Parathyroid adenoma (tissue), 2 donors: ENCODE measurements at regions not wholly inside any gene's neighbourhood (a gene's known extent, or its start where the extent isn't known, plus 50 kb on each side); places are given as distances from the start of the nearest gene placed in this dataset.
"Not testable (repeated sequence)": the region's sequence is repeated elsewhere in the genome, so short reads cannot be mapped to it uniquely, and the experiment has no call there.

Experiments
- H2AFZ ChIP-seq: fragments of 300-600 bp; sonication (generic); one replicate; pipeline ENCODE4 v1.7.0; 2017; ENCODE audit warnings: antibody characterized with exemption, mild to moderate bottlenecking
- H3K27ac ChIP-seq: fragments of 300-600 bp; sonication (generic); one replicate; pipeline ENCODE4 v1.7.0; 2017
- H3K27me3 ChIP-seq: fragments of 300-600 bp; sonication (generic); one replicate; pipeline ENCODE4 v1.7.0; 2017; ENCODE audit warnings: low read length; ENCODE audit not compliant: control insufficient read depth, insufficient read depth
- H3K36me3 ChIP-seq: fragments of 300-600 bp; sonication (generic); one replicate; pipeline ENCODE4 v1.7.0; 2017; ENCODE audit warnings: low read length; ENCODE audit not compliant: control insufficient read depth, insufficient read depth
- H3K4me1 ChIP-seq: fragments of 300-600 bp; sonication (generic); one replicate; pipeline ENCODE4 v1.7.0; 2017; ENCODE audit warnings: control low read depth
- H3K4me2 ChIP-seq: fragments of 300-600 bp; sonication (generic); one replicate; pipeline ENCODE4 v1.7.0; 2017; ENCODE audit warnings: low read length
- H3K4me3 ChIP-seq: fragments of 300-600 bp; sonication (generic); one replicate; pipeline ENCODE4 v1.7.0; 2017; ENCODE audit warnings: low read depth, low read length
- H3K79me2 ChIP-seq: fragments of 300-600 bp; sonication (generic); one replicate; pipeline ENCODE4 v1.7.0; 2017; ENCODE audit warnings: control low read depth
- H3K9ac ChIP-seq: fragments of 300-600 bp; sonication (generic); one replicate; pipeline ENCODE4 v1.7.0; 2017; ENCODE audit warnings: mild to moderate bottlenecking
- H3K9me3 ChIP-seq: fragments of 300-600 bp; sonication (generic); one replicate; pipeline ENCODE4 v1.7.0; 2017; ENCODE audit warnings: low read length; ENCODE audit not compliant: control insufficient read depth
- CTCF ChIP-seq: fragments of 300-600 bp; sonication (generic); IDR thresholded peaks from one replicate; pipeline ENCODE4 v1.7.0; 2017; ENCODE audit warnings: antibody characterized with exemption, mild to moderate bottlenecking
- donor health status: primary hyperparathyroidism.

- Histone ChIP-seq H3K9ac (no peak overlapping the region), H3K4me1 (no peaks in the 10 kb centered on the region), H2AFZ (no peak overlapping the region), H3K36me3 (no peaks in the 10 kb centered on the region), H3K27me3 (no peaks in the 10 kb centered on the region), H3K79me2 (no peaks in the 10 kb centered on the region), H3K9me3 (no peaks in the 10 kb centered on the region), H3K27ac (no peak overlapping the region), H3K4me2 (no peak overlapping the region), H3K4me3 (no peak overlapping the region)
- no peak for TF ChIP-seq CTCF
Measured at GRCh38 chr6:141808662-141809061, 324.1 kb upstream of the GJE1 start.

GRCh38 chr6:141800973-141801372 lies 331.8 kb upstream of the GJE1 start:
- not testable (repeated sequence) for H3K27me3 ChIP-seq, H3K4me1 ChIP-seq, H3K9me3 ChIP-seq, H3K79me2 ChIP-seq, H2AFZ ChIP-seq, H3K36me3 ChIP-seq, H3K9ac ChIP-seq, H3K4me3 ChIP-seq, H3K4me2 ChIP-seq, H3K27ac ChIP-seq

- Histone ChIP-seq H3K36me3 (no peaks in the 10 kb centered on the region), H3K9me3 (no peaks in the 10 kb centered on the region), H3K27ac (no peak overlapping the region)
Measured at GRCh38 chr6:141790921-141791320, 341.8 kb upstream of the GJE1 start.

GRCh38 chr6:141788096-141788495 lies 344.6 kb upstream of the GJE1 start:
- H3K9ac ChIP-seq, result no peak overlapping the region
- no peak overlapping the region for H3K27ac ChIP-seq
- no peak overlapping the region for H3K4me2 ChIP-seq
- H3K9me3 ChIP-seq, result no peaks in the 10 kb centered on the region
- no peaks in the 10 kb centered on the region for H3K79me2 ChIP-seq
- H3K36me3 ChIP-seq, result no peaks in the 10 kb centered on the region
- H3K27me3 ChIP-seq, result no peaks in the 10 kb centered on the region
- H3K4me1 ChIP-seq, result no peaks in the 10 kb centered on the region
- H2AFZ ChIP-seq, result no peak overlapping the region
- TF ChIP-seq CTCF, result no peak
- no peak overlapping the region for H3K4me3 ChIP-seq

More at GRCh38 chr6:141790921-141791320, 341.8 kb upstream of the GJE1 start:
- Histone ChIP-seq H2AFZ (no peak overlapping the region), H3K27me3 (no peaks in the 10 kb centered on the region), H3K4me1 (no peaks in the 10 kb centered on the region), H3K79me2 (no peaks in the 10 kb centered on the region), H3K4me2 (no peak overlapping the region), H3K9ac (no peak overlapping the region), H3K4me3 (no peak overlapping the region)
- no peak for TF ChIP-seq CTCF

DNA sequence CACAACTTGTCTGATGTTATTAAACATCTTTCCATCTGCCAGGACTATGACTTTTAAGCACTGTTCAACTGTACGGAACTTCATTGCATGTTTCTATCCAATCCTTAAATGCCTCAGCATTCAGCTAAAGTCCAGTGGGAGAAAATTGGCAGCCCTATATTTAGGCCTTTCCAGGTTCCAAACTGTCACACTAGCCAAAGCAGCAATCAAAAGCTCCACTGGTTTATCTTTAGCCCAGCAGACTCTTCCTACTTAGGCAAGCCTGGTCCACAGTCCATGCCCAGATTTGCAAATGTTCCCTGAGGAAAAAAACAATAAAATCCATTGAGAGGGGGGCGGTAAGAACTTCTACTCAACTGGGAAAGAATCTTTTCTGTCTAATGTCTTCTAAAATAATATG lies 349.1 kb upstream of the GJE1 start:
- Histone ChIP-seq H3K27me3 (no peaks in the 10 kb centered on the region), H3K27ac (no peak overlapping the region), H3K9me3 (no peaks in the 10 kb centered on the region), H3K9ac (no peak overlapping the region), H3K79me2 (no peaks in the 10 kb centered on the region), H3K4me2 (no peak overlapping the region), H3K4me1 (no peaks in the 10 kb centered on the region), H3K36me3 (no peaks in the 10 kb centered on the region), H3K4me3 (no peak overlapping the region), H2AFZ (no peak overlapping the region)
- no peak for TF ChIP-seq CTCF
